Neural progenitor cell (in vitro differentiated cells): ENCODE measurements at regions not wholly inside any gene's neighbourhood (a gene's known extent, or its start where the extent isn't known, plus 50 kb on each side); places are given as distances from the start of the nearest gene placed in this dataset.

Experiments used
- CTCF ChIP-seq: fragments of 200-600 bp; sonication (generic); IDR thresholded peaks from 2 replicates; pipeline ENCODE4 v1.5.1; 2017; ENCODE audit warnings: antibody characterized with exemption, mild to moderate bottlenecking
- EZH2phosphoT487 ChIP-seq: fragments of 200-600 bp; sonication (generic); IDR thresholded peaks from 2 replicates; pipeline ENCODE4 v1.6.1; 2017; ENCODE audit warnings: antibody characterized with exemption

GRCh38 chr17:33528846-33529245 is 235.8 kb upstream of the ASIC2 start:
- TF ChIP-seq CTCF (no peak), EZH2phosphoT487 (no peak)
